Hematopoietic multipotent progenitor cell (in vitro differentiated cells): ENCODE measurements at regions not wholly inside any gene's neighbourhood (a gene's known extent, or its start where the extent isn't known, plus 50 kb on each side); places are given as distances from the start of the nearest gene placed in this dataset.

Experiments used
- DNase-seq, 3 donors: peaks; one replicate each; pipeline ENCODE4 v3.0.0-alpha.2; 2011 to 2015; ENCODE audit warnings: low read depth in 2 of 3, low spot score in 2 of 3

DNA sequence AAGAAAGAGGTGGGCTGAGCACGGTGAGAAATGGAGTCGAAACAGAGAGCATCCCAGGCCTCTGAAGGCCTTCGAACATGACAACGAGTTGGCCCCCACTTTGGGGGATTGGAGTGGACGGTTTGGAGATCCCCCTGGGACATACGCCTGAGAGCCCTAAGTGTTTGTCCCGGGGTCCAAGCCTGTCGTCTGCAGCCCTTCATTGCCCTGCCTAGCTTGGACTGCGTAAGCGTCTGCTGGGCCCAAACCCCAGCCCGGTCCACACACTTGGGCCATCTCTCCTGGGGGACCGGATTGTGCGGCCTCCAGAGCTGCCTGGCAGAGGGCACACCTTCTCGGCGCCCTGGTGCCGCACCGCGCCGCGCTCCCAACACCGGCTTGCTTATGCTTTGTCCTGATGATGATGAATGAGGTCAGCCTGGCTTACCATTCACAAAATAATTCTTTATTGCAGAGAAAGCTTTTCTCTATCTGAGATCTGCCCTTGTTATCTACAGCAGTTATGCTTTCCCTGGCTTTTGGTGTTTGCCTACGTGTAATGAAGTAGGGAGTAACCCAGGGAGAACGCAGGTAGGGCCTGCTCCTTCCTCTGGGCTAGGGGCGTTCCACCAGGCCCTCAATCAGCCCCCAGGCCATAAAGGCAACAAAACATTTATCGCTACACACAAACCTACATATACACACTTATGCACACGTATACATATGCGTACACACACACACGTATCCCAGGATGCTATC, 85.9 kb upstream of the PPARA start:
- DNase-seq, result no peak

DNA sequence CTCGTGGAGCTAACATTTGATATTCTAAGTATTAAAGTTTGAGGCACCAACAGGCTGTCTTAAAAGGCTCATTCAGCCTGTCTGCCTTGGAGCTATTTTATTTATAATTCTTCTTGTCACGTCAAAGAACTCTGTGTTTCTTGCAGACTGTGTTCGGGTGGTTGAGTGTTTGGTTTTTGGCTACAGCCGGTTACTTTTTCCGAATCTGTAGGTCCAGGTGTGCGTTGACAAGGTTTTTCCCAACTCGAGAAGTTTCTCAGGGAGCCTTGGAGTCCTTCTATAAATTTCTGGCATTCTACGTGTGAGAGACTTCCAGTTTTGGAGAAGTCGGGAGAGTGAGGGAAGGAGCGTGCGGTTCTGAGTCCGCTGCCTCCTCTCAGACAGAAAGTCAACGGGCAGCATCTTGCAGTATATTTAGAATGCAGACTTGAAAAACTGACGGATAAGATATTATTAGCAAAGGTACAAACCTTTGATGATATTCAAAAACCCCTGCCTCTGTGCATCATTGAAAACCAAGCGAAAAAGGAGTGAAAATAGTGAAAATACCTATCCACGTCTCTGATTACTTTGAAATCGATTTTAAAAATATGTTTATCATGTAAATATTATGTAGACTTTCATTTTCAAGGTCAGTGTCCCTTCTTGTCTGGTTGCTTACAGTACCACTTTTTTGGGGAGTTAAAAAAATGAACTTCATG, 85.2 kb upstream of the PPARA start:
- no peak for DNase-seq

DNA sequence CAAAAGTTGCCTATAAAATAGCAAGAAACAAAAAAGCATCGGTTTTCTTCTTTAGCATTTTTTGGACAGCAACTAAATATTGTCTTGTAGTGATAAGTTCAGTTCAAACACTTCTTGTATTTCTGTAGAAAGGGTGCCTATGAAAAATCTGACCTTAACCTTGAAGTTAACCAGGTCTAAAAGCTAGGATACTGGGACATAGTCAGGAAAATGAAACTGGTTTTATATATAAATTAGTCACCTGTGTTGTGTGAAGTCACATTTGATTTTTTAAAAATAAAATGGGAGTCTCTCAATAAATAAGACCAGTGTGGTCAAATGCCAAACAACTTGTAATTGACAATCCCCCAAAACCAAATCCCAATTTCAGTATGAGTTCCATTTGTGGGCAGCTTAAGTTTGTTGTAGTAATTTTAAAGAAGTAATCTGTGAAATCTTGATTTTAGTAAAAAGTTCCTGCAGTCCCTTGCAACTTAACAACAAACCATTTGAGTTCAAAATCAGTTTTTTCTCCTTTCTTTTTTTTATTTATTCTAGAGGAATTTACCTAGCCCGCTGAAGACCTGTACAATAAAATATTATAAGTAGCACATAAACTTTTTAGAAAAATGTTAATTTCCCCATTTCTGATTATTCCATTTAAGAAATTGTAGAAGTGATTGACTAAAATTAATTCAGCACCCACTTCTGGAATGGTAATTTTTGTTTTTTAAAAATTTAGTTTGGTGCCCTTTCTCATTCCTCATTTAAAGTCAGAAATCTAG, 84.5 kb upstream of the PPARA start:
- no peak for DNase-seq

DNA sequence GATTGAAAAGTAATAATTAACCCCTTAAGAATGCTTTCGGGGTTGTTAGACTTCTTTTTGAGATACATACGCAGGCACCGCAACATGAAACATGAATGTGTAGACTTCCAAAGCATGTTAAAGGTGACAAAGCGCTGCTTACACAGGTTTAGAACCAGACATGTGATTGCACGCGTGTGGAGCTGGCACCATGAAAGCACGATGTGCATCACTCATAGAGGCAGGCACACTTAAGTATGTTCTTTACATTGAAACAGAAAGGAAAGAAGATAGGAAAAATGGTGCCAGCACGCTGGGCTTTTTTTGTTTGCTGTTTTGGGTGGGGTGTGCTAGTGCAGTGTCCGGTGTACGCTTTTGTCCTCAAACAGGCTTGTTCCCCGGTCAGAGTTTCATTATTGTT, 83.6 kb upstream of the PPARA start:
- no peak for DNase-seq

DNA sequence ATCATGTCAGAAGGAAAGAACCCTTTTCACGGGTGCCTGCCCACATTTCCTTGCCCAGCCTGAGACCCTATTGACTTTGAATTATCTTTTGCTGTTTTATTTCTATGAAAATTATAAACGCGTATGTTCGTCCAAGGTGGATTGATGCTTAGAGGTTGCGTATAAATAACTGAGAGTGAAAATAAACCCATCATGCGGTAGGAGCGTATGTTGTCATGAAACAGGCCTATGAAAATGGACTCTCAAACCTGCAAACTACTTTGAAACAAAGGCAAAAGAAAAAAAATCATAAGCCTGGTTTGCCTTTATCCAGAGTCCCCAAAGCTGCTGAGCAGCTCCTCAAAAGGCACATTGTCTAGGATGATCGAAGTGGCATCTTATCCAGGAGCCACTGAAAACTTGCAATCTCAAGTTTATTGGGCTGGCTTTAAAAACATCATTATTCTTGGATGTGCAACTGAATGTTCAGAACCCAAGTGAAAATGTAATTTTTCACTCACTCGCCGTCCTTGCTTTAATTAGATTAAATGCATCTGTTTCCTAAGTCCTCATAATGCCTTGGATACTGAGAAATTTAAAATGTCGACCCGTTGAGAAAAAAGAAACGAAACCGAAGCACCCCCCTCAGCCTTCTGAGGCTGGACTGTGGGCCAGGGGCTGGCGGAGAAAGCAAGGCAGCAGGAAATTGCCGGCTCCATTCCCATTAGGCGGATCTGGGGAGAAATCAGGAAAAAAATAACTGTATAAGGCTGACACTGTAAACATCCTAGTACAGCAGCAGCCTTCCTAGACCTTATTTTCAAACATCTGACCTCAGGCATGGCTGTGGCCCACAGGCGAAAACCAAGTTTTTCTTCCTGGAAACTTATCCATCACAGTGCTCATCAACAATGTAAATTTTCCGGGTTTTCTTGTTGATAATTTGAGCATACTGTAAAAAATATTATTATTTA, 82.9 kb upstream of the PPARA start:
- no peak for DNase-seq

DNA sequence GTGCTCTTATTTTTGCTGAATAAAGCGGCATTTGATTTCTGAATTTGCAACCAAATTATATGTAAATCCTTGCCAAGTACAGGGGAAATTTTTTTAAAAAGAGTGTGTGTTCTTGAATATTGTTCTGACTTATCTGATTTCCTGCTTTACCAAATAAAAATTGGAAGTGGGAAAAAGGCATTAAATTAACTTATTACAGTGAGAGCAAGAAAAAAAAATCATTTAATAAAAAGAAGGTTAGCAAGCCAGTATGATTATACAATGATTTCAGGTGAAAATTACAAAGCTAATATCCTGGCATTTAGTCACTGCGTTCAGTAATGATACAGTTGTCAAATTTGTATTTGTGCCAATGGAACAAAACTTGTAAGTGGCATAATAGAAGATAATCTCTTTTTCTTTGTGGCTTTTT, 82.1 kb upstream of the PPARA start:
- DNase-seq, result no peak

DNA sequence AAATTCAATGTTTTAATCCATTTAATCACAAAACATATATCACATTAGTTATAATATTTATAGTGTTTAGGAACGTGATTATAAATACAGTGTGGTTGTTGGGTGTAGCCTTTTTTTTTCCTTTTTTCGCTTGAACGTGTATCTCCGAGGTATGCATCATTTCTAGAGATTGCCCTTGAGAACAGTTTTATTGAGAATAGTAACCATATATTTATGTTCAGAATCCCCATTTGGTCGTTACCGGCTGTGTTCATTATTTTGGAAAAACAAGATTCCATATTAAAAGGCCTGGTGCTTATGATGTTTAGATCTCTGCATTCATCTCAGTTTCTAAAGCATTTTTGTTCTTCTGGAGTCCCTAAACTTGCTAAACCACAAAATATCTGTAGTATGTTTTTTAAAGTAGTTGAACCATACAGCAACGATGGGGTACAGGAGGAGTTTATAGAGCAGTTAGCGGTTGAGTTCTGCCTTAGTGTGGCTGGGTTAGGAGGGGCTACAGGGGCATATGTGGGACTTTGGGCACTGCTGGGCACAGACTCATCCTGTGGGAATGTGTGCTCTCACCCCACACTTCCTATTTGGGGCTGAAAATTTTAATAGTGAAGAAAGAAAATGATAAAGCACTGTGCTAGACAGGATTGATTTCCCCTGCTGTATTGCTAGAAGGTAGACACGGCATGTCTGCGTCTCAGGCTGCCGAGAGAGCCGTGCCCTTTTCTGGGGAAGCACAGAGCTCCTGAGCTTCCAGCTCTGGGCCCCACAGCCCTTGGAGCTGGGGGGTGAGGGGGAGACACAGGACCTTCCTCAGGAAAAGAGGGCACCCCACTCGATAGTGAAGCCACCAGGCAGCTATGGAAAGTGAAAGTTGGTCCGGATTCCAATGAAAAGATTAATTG, 81.5 kb upstream of the PPARA start:
- no peak for DNase-seq

DNA sequence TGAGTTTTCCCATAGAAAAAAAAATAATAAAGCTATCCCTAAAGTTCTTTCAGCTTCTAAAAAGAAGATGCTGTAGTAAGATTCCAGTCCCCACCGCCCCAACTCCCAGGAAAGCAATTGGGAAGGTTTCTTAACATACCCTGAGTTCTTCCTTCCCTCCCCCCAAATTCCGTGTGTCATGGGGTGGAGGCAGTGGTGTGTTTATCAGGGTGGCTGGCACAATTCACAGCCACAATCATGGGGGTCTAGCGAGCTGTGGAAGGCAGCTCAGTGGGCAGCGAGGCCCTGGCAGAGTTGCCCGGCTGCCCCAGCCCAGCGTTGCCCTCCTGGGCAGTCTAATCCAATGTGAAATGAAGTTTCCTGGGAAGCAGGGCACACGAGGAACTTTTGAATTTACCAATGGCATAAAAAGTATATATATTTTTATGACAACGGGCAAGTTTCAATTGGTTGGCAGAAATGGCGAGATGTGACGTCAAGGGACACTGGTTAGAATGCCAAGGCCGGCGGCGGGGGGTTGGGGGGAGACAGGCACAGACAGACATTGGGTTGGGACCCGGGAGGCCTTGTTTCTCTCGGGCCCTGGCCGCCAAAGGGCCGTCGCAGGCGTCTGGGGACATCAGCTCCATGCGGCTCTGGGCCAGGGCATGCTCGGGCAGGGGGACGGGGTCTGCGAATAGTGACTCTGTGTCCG, 80.7 kb upstream of the PPARA start:
- DNase-seq, result peak in 2 of 3 donors; percentile 80 to 88

DNA sequence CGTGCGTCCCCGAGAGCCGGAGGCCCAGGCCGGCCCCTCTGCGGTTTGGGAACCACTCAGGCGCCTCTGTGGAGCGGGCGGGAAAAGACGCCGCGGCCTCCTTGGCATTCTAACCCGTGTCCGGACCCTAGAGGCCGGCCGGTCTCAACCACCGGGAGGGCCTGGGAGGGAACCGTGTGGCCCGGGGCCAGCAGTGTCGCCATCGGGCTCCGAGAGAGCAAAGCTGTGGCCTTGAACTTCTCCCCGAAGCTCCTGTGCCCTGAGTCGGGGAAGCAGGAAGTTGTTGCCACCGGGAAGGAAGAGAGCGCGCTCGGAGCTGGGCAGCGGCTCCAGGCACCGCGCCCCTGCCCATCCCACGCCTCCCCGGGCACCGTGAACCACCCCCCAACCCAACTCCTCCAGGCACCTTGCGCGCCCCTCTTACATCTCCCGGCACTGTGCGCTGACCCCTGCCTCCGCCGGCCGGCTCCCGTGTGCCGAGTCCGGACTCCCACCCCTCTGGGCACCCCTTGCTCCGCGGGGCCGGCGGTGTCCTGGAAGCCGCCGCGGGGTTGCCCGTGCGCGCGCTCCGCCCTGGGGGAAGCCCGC, 80.0 kb upstream of the PPARA start:
- peak in 1 of 3 donors; percentile 41 for DNase-seq

DNA sequence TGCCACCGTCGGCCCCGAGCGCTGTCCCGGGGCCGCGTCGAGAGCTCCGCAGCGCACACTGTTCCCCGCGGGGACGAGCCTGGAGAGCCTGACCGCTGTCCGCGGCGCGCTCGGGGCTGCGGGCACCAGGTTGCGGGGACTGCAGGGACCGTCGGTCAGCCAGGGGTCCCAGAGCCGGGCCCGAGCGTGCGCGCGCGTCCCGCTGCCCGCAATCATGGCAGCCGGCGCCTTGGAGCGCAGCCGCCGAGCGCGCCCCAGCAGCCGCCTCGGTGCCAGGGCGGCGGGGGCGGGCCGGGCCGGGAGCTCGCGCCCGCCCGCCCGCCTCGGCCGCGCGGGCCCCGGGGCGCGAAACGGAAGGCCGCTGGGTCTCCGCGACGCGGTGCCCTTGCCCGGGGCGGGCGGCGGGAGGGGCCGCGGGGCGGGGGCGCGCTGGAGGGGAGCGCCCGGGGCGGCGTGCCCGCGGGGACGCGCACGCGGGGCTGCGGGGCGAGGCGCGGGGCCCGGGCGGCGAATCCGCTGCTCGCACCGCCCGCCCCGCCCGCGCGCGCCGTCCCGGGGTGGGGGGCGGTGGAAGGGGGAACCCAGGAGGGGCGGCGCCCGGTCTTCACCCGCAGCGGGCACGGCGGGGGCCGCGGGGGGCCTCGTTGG, 79.4 kb upstream of the PPARA start:
- DNase-seq, result peak in 2 of 3 donors; percentile 59 to 62

DNA sequence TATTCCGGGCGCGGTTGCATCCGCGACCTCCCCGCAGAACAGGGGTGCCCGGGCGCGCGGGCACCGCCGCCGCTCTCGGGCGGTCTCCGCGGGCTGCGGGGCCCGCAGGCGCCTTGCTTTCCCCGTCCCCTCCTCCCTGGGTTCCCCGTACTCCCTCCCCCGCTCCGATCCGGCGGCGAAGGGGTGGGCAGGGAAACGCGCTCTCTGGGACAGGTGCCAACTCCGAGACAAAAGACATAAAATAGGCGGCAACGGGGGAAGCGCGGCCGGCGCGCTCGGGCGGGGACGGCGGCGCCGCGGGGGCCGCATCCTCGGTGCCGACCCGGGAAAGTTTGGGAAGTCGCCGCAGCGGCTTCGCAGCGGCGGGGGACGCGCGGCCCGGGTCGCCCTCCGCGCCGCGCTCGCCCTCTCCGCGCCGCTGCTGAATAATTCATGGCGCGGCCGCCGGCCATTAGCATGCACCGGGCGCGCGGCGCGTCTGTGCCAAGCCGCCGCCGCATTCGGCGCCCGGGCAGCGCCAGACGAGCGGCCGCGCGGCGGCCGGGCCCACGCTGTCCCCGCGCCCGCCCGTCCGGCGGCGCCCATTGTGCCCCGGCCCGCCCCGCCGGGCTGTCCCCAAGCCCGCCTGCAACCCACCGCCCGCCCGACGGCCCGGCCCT, 78.7 kb upstream of the PPARA start:
- DNase-seq, result peak in 2 of 3 donors; percentile 85 to 90

DNA sequence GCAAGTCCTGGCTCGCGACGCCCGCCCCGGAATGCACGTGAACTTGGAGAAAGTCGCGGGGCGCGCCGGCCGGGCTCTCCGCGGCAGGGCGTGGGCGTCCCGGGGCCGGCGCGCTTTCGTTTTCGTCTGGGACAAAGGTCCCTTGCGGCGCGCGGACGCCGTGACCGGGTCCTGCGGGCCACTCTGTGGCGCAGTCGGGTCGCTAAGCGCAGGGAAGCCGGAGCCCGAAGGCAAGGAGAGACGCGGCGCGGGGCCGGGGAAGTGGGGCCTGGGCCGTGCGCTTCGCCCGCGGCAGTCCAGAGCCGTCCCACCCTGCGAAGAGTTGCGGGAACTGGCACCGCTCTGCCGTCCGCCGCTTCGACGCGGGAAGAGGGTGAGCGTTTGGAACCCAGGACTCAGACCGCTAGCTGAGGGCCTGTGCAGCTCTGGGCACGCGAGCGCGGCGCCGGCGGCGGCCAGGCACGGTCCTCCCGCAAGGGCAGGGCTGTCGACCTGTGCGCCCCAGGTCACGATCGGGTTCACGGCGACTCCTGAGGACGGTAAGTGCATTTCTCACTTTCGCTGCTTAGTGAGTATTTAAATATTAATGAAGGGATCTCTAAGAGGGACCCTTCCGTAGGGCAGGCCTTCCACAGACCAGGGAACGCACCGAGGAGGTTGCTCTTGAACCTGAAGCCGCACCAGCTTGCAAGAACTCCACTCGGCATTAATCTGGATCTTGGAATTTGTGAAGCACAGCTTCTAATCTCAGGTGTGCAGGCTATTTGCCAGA, 78.0 kb upstream of the PPARA start:
- DNase-seq, result peak in 2 of 3 donors; percentile 67 to 70

DNA sequence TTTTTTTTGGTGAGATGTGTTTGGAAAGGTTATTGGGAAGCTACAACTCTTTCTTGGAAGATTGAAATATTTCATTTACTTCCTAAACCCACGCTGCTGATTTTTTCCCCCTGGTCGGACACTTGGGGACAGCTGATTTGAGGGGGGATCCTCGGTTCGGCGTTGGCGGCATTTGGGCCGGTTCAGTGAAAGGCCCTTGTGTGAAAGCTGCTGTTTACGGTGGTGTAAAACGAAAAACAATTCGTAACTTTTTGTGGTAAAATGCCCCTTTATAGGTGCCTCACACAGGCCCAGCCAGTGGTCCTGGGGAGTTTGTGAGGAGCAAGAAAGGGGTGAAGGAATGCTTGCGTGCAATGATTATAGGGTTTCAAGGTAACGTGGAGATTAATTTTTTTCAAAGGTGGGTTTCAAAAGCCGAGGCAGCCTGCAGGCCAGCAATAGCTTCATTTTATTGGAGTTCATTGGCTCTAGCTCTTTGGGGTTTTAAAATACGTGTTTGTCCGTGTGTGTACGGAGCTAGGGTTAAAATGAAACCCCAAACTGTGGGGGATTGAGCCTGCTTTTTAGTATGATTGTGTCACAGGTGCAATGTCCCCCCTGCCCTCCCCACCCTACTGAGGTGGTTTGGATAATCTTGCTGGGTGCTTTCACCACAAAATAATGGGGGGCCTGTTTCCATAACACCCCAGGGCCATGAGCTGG, 77.2 kb upstream of the PPARA start:
- no peak for DNase-seq

DNA sequence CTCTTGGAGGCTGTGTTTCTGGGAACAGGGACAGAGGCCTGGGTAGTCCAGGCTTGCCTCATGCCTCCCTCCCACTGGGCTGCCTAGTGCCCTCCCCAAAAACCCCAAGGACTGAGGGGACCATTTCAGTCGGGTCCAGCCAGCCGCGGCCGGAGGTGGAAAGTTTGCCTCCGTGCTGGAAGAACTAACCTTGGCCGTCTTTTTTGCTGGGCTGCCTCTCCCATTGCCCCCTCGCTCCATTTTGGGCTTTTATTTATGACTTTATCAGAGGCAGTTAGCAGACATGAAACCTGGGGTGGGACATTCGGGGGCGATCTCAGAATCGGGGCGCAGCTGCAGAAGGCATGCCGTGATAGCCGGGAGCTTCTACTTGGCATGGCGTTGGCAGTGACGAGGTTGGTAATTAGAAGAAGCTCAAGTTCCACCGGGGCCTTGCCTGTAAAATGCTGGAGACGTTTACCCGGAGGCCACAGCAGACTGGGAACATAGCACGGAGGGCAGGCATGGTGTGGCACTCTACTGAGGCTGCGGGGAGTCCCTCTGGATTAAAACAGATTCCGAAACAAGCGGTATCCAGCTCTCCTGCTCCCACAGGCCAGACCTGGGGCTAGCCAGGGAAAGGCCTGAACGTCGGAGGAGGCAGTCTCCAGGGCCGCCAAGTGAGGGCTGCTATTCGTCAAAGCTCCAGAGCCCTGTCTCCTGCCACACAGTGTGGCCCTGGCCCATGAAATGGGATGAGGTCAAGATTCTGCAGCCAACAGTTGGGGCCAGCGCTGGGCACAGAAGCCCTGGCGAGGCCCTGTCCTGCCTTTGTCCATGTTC, 76.4 kb upstream of the PPARA start:
- no peak for DNase-seq
